Fibroblast of skin of scalp (primary cell): ENCODE measurements at regions not wholly inside any gene's neighbourhood (a gene's known extent, or its start where the extent isn't known, plus 50 kb on each side); places are given as distances from the start of the nearest gene placed in this dataset.
"Not testable (repeated sequence)": the region's sequence is repeated elsewhere in the genome, so short reads cannot be mapped to it uniquely, and the experiment has no call there.

Source experiments
- DNase-seq: peaks from one replicate; pipeline ENCODE4 v3.0.0-alpha.2; 2013

- DNase-seq, result peak; percentile 88
Observed at GRCh38 chr4:127505203-127505602, 127.6 kb upstream of the INTU start.

- DNase-seq, result no peak
Observed at GRCh38 chr4:127506283-127506682, 126.5 kb upstream of the INTU start.

GRCh38 chr4:127509155-127509554 is 123.6 kb upstream of the INTU start:
- peak; percentile 69 for DNase-seq

GRCh38 chr4:127512672-127513071 is 120.1 kb upstream of the INTU start:
- DNase-seq, result not testable (repeated sequence)

GRCh38 chr4:127515259-127515658 is 117.5 kb upstream of the INTU start:
- DNase-seq, result not testable (repeated sequence)

GRCh38 chr4:127518046-127518445 is 114.7 kb upstream of the INTU start:
- DNase-seq, result no peak

GRCh38 chr4:127521463-127521862 is 111.3 kb upstream of the INTU start:
- DNase-seq, result no peak

GRCh38 chr4:127523369-127523768 is 109.4 kb upstream of the INTU start:
- no peak for DNase-seq

- no peak for DNase-seq
Observed at GRCh38 chr4:127525608-127526007, 107.1 kb upstream of the INTU start.

- DNase-seq, result no peak
Observed at GRCh38 chr4:127528302-127528701, 104.5 kb upstream of the INTU start.

- not testable (repeated sequence) for DNase-seq
Observed at GRCh38 chr4:127529879-127530278, 102.9 kb upstream of the INTU start.

- no peak for DNase-seq
Observed at GRCh38 chr4:127533028-127533700, 99.6 kb upstream of the INTU start.

- no peak for DNase-seq
Observed at GRCh38 chr4:127534041-127534825, 98.5 kb upstream of the INTU start.

- DNase-seq, result no peak
Observed at GRCh38 chr4:127538016-127538415, 94.7 kb upstream of the INTU start.

GRCh38 chr4:127540497-127541025 is 92.2 kb upstream of the INTU start:
- no peak for DNase-seq

GRCh38 chr4:127545271-127545670 is 87.5 kb upstream of the INTU start:
- DNase-seq, result peak; percentile 6

- peak; percentile 91 for DNase-seq
Observed at GRCh38 chr4:127548990-127549925, 83.5 kb upstream of the INTU start.

GRCh38 chr4:127555106-127555505 is 77.7 kb upstream of the INTU start:
- DNase-seq, result no peak

GRCh38 chr4:127558088-127558487 is 74.7 kb upstream of the INTU start:
- DNase-seq, result no peak

GRCh38 chr4:127558489-127559407 is 74.0 kb upstream of the INTU start:
- DNase-seq, result no peak

GRCh38 chr4:127559981-127560380 is 72.8 kb upstream of the INTU start:
- DNase-seq, result no peak

- DNase-seq, result no peak
Observed at GRCh38 chr4:127560755-127561154, 72.0 kb upstream of the INTU start.
